Tibial artery (tissue), 4 donors: ENCODE measurements at regions not wholly inside any gene's neighbourhood (a gene's known extent, or its start where the extent isn't known, plus 50 kb on each side); places are given as distances from the start of the nearest gene placed in this dataset.

Experiments used
- DNase-seq, 2 donors: peaks; one replicate each; pipeline ENCODE4 v3.0.0-alpha.2; 2019
- H3K27ac ChIP-seq, 2 donors: fragments of 200-600 bp; sonication (generic) in 1 of 2; 1 replicate in 1 of 2; 2 replicates in 1 of 2; pipeline ENCODE4 v1.5.1; 2018 to 2019; ENCODE audit warnings: mild to moderate bottlenecking in 1 of 2
- H3K27me3 ChIP-seq, 2 donors: fragments of 200-600 bp; sonication (generic) in 1 of 2; one replicate each; pipeline versions ENCODE4 v1.5.1 to v1.6.0; 2016 to 2019
- H3K36me3 ChIP-seq, 3 donors: fragments of 200-600 bp; sonication (generic) in 2 of 3; one replicate each; pipeline ENCODE4 v1.5.1; 2016 to 2019; ENCODE audit warnings: mild to moderate bottlenecking in 2 of 3
- H3K4me1 ChIP-seq, 4 donors: fragments of 200-600 bp; sonication (generic) in 2 of 4; 1 replicate in 3 of 4; 2 replicates in 1 of 4; pipeline ENCODE4 v1.5.1; 2016 to 2019
- H3K4me3 ChIP-seq, 2 donors: fragments of 200-600 bp; sonication (generic) in 1 of 2; 1 replicate in 1 of 2; 2 replicates in 1 of 2; pipeline ENCODE4 v1.5.1; 2018 to 2019; ENCODE audit warnings: mild to moderate bottlenecking in 2 of 2
- H3K9me3 ChIP-seq, 3 donors: fragments of 200-600 bp; sonication (generic) in 1 of 3; one replicate each; pipeline ENCODE4 v1.5.1; 2016 to 2019
- intact Hi-C: fragments of 100-400 bp; cut with DNase I; formaldehyde crosslinking; loops from one replicate; pipeline ENCODE4 v1.15.0; 2023; ENCODE audit warnings: low total_unique reads
- TF ChIP-seq, protein P1 (sequence below), 2 experiments: fragments of 200-600 bp in 1 of 2; fragments of 450-650 bp in 1 of 2; IDR thresholded peaks; one replicate each; pipeline ENCODE4 v1.5.1; 2017 to 2019; ENCODE audit warnings: antibody characterized with exemption in 2 of 2, mild to moderate bottlenecking in 1 of 2, moderate library complexity in 1 of 2

DNA sequence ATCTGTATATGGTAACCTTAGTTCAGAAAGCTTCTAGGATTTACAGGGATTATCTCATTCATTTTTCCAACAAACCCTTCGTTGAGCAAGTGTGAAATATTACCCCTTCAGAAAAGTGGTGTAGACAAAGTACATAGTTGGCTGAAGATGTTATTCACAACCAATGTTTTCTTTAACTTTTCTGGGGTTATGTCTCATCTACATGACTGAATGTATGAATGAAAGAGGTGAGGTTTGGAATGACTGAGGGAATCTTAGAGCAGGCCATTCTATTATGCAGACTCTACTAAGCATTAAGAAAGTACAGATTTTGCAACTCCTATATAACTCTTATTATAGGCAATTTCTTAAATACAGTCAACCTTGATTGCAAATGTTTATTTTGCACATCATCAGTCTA, 167.2 kb downstream of the NDFIP2 start:
- no peak for DNase-seq
- Histone ChIP-seq H3K27ac (no peak overlapping the region), H3K27me3 (no peaks in the 10 kb centered on the region), H3K4me3 (no peak overlapping the region), H3K9me3 (no peaks in the 10 kb centered on the region), H3K36me3 (no peaks in the 10 kb centered on the region), H3K4me1 (no peaks in the 10 kb centered on the region)
- intact Hi-C loops = no loop called here
- TF ChIP-seq, protein P1, sequence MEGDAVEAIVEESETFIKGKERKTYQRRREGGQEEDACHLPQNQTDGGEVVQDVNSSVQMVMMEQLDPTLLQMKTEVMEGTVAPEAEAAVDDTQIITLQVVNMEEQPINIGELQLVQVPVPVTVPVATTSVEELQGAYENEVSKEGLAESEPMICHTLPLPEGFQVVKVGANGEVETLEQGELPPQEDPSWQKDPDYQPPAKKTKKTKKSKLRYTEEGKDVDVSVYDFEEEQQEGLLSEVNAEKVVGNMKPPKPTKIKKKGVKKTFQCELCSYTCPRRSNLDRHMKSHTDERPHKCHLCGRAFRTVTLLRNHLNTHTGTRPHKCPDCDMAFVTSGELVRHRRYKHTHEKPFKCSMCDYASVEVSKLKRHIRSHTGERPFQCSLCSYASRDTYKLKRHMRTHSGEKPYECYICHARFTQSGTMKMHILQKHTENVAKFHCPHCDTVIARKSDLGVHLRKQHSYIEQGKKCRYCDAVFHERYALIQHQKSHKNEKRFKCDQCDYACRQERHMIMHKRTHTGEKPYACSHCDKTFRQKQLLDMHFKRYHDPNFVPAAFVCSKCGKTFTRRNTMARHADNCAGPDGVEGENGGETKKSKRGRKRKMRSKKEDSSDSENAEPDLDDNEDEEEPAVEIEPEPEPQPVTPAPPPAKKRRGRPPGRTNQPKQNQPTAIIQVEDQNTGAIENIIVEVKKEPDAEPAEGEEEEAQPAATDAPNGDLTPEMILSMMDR (IDR thresholded peaks at IDR 0.05) = no peak

DNA sequence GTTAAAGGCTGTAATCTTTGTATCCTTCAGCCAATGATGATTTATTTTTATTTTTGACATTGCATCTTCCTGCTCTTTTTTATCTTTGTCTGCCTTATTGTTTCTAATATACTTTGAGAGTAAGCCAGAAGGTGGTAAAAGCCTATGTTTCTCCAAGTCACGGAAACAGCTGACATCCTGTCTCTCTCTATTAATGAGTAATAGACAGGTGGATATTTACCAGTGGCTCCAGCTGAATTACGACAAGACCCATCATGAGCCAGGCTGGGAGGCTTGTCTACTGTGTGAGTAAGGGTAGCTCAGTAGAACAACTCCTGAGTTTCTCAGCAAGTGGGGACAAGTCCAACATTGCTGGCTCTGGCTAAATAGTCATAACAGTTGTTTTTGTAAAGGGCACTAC, 166.6 kb downstream of the NDFIP2 start:
- TF ChIP-seq, protein P1 (IDR thresholded peaks at IDR 0.05) = no peak
- no peak overlapping the region for H3K4me3 ChIP-seq
- intact Hi-C loops = no loop called here
- no peaks in the 10 kb centered on the region for H3K27me3 ChIP-seq
- H3K27ac ChIP-seq = no peak overlapping the region
- no peak for DNase-seq
- no peaks in the 10 kb centered on the region for H3K4me1 ChIP-seq
- H3K9me3 ChIP-seq = no peaks in the 10 kb centered on the region
- no peaks in the 10 kb centered on the region for H3K36me3 ChIP-seq

DNA sequence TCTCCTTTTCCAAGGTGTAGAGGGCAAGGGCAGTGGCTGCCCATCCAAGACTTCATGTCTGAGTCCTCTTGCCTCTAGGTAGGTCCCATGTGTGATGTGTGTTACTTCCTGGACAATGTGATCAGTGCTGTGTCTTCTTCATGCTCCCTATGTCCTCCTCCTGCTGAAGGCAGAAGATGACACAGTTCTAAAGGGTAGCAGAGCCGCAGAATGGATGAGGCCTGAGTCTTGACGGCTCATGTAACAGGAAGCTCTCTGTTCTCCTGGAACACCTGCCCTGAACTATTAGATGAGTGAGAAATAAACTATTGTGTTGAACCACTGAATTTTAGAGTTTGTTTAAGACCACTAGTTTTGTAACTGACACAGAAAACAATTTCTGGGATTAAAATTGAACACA, 165.9 kb downstream of the NDFIP2 start:
- no peaks in the 10 kb centered on the region for H3K36me3 ChIP-seq
- no peaks in the 10 kb centered on the region for H3K27me3 ChIP-seq

DNA sequence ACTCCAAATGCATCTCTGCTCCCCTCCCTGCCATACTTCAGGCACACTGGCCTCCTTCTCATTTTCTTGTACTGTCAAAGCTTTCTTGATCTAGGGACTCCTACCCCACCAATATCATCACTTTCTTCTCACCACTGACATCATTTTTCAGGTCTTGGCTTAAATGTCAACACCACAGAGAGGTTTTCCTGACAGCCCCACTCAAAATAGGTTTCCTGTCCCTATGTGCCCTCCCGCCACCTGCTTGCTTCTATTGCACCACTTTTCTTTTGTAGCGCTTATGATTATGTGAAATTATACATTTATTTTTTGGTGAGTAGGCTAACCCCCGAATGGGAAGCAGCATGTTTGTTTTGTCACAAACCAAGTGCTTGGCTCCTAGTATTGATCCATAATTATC, 164.6 kb downstream of the NDFIP2 start:
- H3K27ac ChIP-seq = no peak overlapping the region
- TF ChIP-seq, protein P1 (IDR thresholded peaks at IDR 0.05) = no peak
- no peaks in the 10 kb centered on the region for H3K27me3 ChIP-seq
- DNase-seq = no peak
- intact Hi-C loops = no loop called here
- H3K36me3 ChIP-seq = no peaks in the 10 kb centered on the region
- H3K9me3 ChIP-seq = no peaks in the 10 kb centered on the region
- no peaks in the 10 kb centered on the region for H3K4me1 ChIP-seq
- H3K4me3 ChIP-seq = no peak overlapping the region

More for the DNA sequence above, 165.9 kb downstream of the NDFIP2 start:
- DNase-seq = no peak
- Histone ChIP-seq H3K4me1 (no peaks in the 10 kb centered on the region), H3K27ac (no peak overlapping the region), H3K9me3 (no peaks in the 10 kb centered on the region), H3K4me3 (no peak overlapping the region)
- TF ChIP-seq, protein P1 (IDR thresholded peaks at IDR 0.05) = no peak
- intact Hi-C loops = no loop called here

DNA sequence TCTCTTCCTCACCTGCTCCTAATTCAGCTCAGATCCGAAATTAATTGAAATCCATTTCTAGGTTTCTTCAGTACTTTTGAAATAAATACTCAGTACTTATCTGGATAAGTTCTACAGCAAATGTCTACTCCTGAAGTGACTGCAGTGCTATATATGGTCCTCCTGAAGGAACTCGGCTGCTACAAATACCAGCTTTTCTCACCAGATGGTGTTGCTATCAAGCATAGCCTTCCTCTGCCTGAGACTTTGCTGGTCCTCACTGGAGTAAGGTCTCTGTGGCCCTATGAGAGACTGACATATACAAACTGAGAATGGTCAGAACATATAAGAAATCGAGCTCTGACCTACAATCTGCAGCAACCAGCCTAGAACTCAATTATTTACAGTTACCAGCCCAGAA, 161.6 kb downstream of the NDFIP2 start:
- H3K9me3 ChIP-seq = no peaks in the 10 kb centered on the region
- H3K27me3 ChIP-seq = no peaks in the 10 kb centered on the region
- no peaks in the 10 kb centered on the region for H3K36me3 ChIP-seq
- no peak overlapping the region for H3K27ac ChIP-seq
- no peak for DNase-seq
- H3K4me1 ChIP-seq = no peaks in the 10 kb centered on the region
- intact Hi-C loops = no loop called here
- TF ChIP-seq, protein P1 (IDR thresholded peaks at IDR 0.05) = no peak
- no peak overlapping the region for H3K4me3 ChIP-seq

DNA sequence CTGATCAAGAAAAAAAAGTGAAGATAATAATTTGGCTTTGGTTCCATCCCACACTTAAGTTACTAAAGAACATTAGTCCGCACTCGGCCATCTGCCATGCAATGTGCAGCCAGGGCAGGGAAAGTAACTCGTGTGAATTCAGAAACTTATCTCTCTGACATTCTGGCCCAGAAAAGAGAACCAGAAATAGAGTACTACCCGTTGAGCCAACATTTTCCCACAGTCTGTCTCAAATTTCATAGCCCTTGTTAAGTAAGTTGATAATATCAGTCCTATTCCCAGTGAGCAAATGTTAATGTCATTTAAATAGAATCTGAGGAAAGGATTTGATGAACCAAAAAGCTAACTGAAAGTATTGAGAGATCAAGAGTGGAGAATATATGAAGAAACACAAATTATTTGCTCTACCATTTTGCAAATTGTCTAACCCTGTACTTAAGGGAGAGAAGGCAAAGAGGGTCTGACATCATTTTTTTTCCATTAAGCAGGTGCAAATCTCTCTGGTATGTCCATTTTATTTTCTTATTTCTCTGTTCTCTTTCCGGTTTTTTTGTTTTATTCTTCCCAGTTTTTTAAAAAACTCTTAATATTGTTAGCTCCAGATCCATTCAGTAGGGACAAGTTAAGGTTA, 156.3 kb downstream of the NDFIP2 start:
- H3K4me3 ChIP-seq = no peak overlapping the region
- H3K36me3 ChIP-seq = no peaks in the 10 kb centered on the region
- peak in 1 of 2 donors; percentile 35 for DNase-seq
- TF ChIP-seq, protein P1 (IDR thresholded peaks at IDR 0.05) = no peak
- intact Hi-C loops = no loop called here
- H3K9me3 ChIP-seq = no peaks in the 10 kb centered on the region
- H3K27ac ChIP-seq = no peak overlapping the region
- H3K27me3 ChIP-seq = no peaks in the 10 kb centered on the region
- H3K4me1 ChIP-seq = no peaks in the 10 kb centered on the region
